ENCODE measurements at regions not wholly inside any gene's neighbourhood (a gene's known extent, or its start where the extent isn't known, plus 50 kb on each side); places are given as distances from the start of the nearest gene placed in this dataset.

DNA sequence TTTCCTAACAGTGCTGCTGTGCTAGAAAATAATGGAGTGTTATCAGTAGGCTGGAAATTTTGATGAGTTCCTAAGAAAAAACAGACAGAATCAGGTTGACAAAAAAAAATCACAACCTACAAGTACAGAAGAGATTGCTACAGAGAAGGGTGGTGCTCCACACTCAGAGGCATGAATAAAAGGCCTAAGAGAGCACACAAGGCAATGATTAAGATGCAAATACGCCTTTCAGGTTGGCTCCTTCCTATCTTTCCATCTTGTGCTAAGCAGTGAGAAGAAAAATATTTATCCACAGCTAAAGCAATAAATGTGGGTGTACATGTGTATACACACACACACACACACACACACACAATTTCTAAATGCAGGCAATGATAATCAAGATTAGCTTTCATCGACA lies 130.6 kb upstream of the UBE2E3 start:
- H2AFZ ChIP-seq (ENCODE audit: low read depth, low read length), result no peak overlapping the region
- H3K9me3 ChIP-seq (ENCODE audit: low read length), result no peaks in the 10 kb centered on the region
- no peaks in the 10 kb centered on the region for H4K20me1 ChIP-seq (ENCODE audit: insufficient read depth)
- H3K4me3 ChIP-seq (ENCODE audit: low read length), result no peak overlapping the region
- no peaks in the 10 kb centered on the region for H3K27me3 ChIP-seq (ENCODE audit: insufficient read depth, low read depth, low read length)
- TF ChIP-seq POLR2AphosphoS5 (IDR thresholded peaks at IDR 0.05) (no peak), SMC3 (conservative IDR thresholded peaks at IDR 0.05; ENCODE audit: poor library complexity) (no peak), EP300 (conservative IDR thresholded peaks at IDR 0.05; ENCODE audit: poor library complexity, severe bottlenecking) (no peak), TAF1 (IDR thresholded peaks at IDR 0.05; ENCODE audit: low read depth) (no peak), RAD21 (conservative IDR thresholded peaks at IDR 0.05) (no peak), MXI1 (conservative IDR thresholded peaks at IDR 0.05; ENCODE audit: poor library complexity, severe bottlenecking) (no peak), EZH2 (IDR thresholded peaks at IDR 0.05; ENCODE audit: borderline replicate concordance, insufficient read depth, low read length, poor library complexity, severe bottlenecking) (no peak), CTCF (IDR thresholded peaks at IDR 0.05; ENCODE audit: poor library complexity, severe bottlenecking) (no peak)
- TF ChIP-seq, protein P1, sequence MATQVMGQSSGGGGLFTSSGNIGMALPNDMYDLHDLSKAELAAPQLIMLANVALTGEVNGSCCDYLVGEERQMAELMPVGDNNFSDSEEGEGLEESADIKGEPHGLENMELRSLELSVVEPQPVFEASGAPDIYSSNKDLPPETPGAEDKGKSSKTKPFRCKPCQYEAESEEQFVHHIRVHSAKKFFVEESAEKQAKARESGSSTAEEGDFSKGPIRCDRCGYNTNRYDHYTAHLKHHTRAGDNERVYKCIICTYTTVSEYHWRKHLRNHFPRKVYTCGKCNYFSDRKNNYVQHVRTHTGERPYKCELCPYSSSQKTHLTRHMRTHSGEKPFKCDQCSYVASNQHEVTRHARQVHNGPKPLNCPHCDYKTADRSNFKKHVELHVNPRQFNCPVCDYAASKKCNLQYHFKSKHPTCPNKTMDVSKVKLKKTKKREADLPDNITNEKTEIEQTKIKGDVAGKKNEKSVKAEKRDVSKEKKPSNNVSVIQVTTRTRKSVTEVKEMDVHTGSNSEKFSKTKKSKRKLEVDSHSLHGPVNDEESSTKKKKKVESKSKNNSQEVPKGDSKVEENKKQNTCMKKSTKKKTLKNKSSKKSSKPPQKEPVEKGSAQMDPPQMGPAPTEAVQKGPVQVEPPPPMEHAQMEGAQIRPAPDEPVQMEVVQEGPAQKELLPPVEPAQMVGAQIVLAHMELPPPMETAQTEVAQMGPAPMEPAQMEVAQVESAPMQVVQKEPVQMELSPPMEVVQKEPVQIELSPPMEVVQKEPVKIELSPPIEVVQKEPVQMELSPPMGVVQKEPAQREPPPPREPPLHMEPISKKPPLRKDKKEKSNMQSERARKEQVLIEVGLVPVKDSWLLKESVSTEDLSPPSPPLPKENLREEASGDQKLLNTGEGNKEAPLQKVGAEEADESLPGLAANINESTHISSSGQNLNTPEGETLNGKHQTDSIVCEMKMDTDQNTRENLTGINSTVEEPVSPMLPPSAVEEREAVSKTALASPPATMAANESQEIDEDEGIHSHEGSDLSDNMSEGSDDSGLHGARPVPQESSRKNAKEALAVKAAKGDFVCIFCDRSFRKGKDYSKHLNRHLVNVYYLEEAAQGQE (IDR thresholded peaks at IDR 0.05; ENCODE audit: borderline replicate concordance), result no peak
- no peaks in the 10 kb centered on the region for H3K79me2 ChIP-seq (replicated peaks; ENCODE audit: insufficient read depth, low read length)
- no peak overlapping the region for H3K9ac ChIP-seq (ENCODE audit: low read length)
- H3K4me2 ChIP-seq (ENCODE audit: low read length), result no peak overlapping the region
- no peak overlapping the region for H3K27ac ChIP-seq (ENCODE audit: low read length)
- no peaks in the 10 kb centered on the region for H3K9me2 ChIP-seq (ENCODE audit: insufficient read depth, low read length)
- H3F3A ChIP-seq (ENCODE audit: insufficient read depth, low read length, poor library complexity, severe bottlenecking), result no peaks in the 10 kb centered on the region
- no peaks in the 10 kb centered on the region for H3K36me3 ChIP-seq (ENCODE audit: insufficient read depth, low read length)

DNA sequence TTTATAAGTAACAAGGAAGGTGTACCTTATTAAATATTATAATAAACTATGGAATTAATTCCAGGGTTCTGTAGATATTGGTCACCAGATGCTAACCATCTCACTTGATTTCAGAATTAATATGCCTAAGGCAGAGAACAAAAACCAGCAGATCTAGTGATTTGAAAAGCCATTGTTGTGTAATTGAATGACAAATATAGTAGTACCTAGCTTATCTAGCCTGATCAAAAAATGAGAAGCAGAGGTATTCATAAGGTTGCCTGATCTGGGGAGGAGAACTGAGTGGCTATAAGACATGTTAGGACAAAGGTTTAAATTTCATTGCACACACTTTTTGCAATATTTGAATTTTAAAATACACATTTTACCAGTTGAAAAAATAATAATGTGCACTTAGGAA lies 132.0 kb upstream of the UBE2E3 start:
- TF ChIP-seq CTCF (IDR thresholded peaks at IDR 0.05; ENCODE audit: poor library complexity, severe bottlenecking) (no peak), POLR2AphosphoS5 (IDR thresholded peaks at IDR 0.05) (no peak), EZH2 (IDR thresholded peaks at IDR 0.05; ENCODE audit: borderline replicate concordance, insufficient read depth, low read length, poor library complexity, severe bottlenecking) (no peak), EP300 (conservative IDR thresholded peaks at IDR 0.05; ENCODE audit: poor library complexity, severe bottlenecking) (no peak), MXI1 (conservative IDR thresholded peaks at IDR 0.05; ENCODE audit: poor library complexity, severe bottlenecking) (no peak), TAF1 (IDR thresholded peaks at IDR 0.05; ENCODE audit: low read depth) (no peak)
- TF ChIP-seq, protein P1 (IDR thresholded peaks at IDR 0.05; ENCODE audit: borderline replicate concordance), result no peak
- no peak overlapping the region for H3K9ac ChIP-seq (ENCODE audit: low read length)
- H3K4me2 ChIP-seq (ENCODE audit: low read length), result no peak overlapping the region
- no peak overlapping the region for H3K4me3 ChIP-seq (ENCODE audit: low read length)
- no peaks in the 10 kb centered on the region for H3K27me3 ChIP-seq (ENCODE audit: insufficient read depth, low read depth, low read length)
- H4K20me1 ChIP-seq (ENCODE audit: insufficient read depth), result no peaks in the 10 kb centered on the region
- H2AFZ ChIP-seq (ENCODE audit: low read depth, low read length), result no peak overlapping the region
- no peaks in the 10 kb centered on the region for H3K79me2 ChIP-seq (replicated peaks; ENCODE audit: insufficient read depth, low read length)
- H3K27ac ChIP-seq (ENCODE audit: low read length), result no peak overlapping the region
- no peaks in the 10 kb centered on the region for H3F3A ChIP-seq (ENCODE audit: insufficient read depth, low read length, poor library complexity, severe bottlenecking)
- no peaks in the 10 kb centered on the region for H3K9me3 ChIP-seq (ENCODE audit: low read length)
- H3K36me3 ChIP-seq (ENCODE audit: insufficient read depth, low read length), result no peaks in the 10 kb centered on the region
- no peaks in the 10 kb centered on the region for H3K9me2 ChIP-seq (ENCODE audit: insufficient read depth, low read length)

Measured in neural cell (in vitro differentiated cells).